Fibroblast of the conjunctiva (primary cell): ENCODE measurements at regions not wholly inside any gene's neighbourhood (a gene's known extent, or its start where the extent isn't known, plus 50 kb on each side); places are given as distances from the start of the nearest gene placed in this dataset.

ENCODE experiments used
- DNase-seq: peaks from one replicate; pipeline ENCODE4 v3.0.0-alpha.2; 2010; ENCODE audit warnings: low read depth

- peak; percentile 33 for DNase-seq
Measured at GRCh38 chr6:10465629-10466499, 51.0 kb upstream of the TFAP2A start.
